ENCODE measurements at regions not wholly inside any gene's neighbourhood (a gene's known extent, or its start where the extent isn't known, plus 50 kb on each side); places are given as distances from the start of the nearest gene placed in this dataset.

GRCh38 chr6:23034926-23035325 lies 465.6 kb downstream of the HDGFL1 start:
- TF ChIP-seq, protein P1, sequence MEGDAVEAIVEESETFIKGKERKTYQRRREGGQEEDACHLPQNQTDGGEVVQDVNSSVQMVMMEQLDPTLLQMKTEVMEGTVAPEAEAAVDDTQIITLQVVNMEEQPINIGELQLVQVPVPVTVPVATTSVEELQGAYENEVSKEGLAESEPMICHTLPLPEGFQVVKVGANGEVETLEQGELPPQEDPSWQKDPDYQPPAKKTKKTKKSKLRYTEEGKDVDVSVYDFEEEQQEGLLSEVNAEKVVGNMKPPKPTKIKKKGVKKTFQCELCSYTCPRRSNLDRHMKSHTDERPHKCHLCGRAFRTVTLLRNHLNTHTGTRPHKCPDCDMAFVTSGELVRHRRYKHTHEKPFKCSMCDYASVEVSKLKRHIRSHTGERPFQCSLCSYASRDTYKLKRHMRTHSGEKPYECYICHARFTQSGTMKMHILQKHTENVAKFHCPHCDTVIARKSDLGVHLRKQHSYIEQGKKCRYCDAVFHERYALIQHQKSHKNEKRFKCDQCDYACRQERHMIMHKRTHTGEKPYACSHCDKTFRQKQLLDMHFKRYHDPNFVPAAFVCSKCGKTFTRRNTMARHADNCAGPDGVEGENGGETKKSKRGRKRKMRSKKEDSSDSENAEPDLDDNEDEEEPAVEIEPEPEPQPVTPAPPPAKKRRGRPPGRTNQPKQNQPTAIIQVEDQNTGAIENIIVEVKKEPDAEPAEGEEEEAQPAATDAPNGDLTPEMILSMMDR (IDR thresholded peaks at IDR 0.05; ENCODE audit: low read length), result no peak
- no peak for TF ChIP-seq EZH2 (IDR thresholded peaks at IDR 0.05; ENCODE audit: borderline replicate concordance, low read length)

All from OCI-LY1 (cell line).